ENCODE measurements at regions not wholly inside any gene's neighbourhood (a gene's known extent, or its start where the extent isn't known, plus 50 kb on each side); places are given as distances from the start of the nearest gene placed in this dataset.
"Not testable (repeated sequence)": the region's sequence is repeated elsewhere in the genome, so short reads cannot be mapped to it uniquely, and the experiment has no call there.

- DNase-seq (ENCODE audit: low read depth in 1 of 2, low spot score in 1 of 2), result no peak
These were observed 129.1 kb downstream of the TNFRSF21 start for GRCh38 chr6:47180633-47181032.

DNA sequence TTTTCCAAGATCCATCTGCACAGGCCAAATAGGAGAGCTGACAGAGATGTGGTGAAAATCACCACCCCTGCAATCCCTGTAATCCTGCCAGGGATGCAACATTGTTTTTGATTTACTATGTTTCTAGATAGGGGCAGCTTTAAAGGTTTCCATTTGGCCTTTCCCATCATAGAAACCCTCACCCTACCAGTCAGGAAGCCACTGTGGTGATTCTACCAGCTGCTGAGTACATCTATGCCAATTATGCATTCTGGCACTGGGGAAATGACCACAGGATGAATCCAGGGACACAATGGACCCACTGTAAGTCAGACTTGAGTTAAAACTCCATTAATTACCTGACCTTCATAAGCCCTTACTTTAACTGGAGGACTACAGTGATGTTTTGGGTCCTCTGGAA lies 130.4 kb downstream of the TNFRSF21 start:
- no peak for DNase-seq (ENCODE audit: low read depth in 1 of 2, low spot score in 1 of 2)

DNA sequence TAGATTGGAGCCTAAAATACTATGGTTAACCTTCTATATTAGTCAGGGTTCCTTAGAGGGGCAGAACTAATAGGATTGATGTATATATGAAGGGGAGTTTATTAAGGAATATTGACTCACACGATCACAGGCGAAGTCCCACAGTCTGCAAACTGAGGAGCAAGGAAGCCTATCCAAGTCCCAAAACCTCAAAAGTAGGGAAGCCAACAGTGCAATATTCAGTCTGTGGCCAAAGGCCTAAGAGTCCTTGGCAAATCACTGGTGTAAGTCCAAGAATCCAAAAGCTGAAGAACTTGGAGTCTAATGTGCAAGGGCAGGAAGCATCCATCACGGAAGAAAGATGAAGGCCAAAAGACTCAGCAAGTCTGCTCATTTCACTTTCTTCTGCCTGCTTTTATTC lies 133.5 kb upstream of the ADGRF1 start:
- DNase-seq (ENCODE audit: low read depth in 1 of 2, low spot score in 1 of 2), result no peak

DNA sequence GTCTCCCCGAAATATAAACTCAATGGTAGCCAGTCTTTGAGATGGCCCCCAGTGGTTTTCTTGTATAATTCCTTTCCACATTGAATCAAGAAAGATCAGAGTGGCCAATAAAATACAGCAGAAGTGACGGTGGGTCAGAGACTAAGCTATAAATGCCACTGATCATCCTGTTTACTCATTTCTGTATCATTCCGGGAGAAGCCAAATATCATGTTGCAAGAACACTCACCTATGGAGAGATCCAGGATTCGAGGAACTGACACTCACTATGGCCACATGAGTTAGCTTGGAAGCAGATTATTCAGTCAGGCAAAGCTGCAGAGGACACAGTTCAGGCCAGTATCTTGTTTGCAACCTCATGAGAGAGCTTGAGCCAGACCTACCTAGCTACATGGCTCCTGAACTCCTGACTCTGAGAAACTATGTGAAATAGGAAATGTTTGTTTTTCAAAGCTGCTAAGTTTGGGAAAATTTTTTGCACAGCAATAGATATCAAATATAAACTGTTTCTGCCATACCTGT lies 132.4 kb upstream of the ADGRF1 start:
- no peak for DNase-seq (ENCODE audit: low read depth in 1 of 2, low spot score in 1 of 2)

DNA sequence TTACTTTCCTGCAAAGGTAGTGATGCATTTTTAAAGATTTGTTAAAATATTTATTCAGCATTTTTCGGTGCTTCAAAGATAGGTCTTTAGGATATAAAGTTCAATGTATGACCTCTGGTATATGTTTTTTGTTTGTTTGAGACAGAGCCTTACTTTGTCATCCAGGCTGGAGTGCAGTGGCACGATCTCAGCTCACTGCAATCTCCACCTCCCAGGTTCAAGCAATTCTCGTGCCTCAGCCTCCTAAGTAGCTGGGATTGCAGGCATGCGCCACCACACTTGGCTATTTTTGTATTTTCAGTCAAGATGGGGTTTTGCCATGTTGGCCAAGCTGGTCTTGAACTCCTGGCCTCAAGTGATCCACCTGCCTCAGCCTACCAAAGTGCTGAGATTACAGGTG lies 131.9 kb upstream of the ADGRF1 start:
- DNase-seq (ENCODE audit: low read depth in 1 of 2, low spot score in 1 of 2), result not testable (repeated sequence)

GRCh38 chr6:47173145-47173544 lies 131.0 kb upstream of the ADGRF1 start:
- not testable (repeated sequence) for DNase-seq (ENCODE audit: low read depth in 1 of 2, low spot score in 1 of 2)

- DNase-seq (ENCODE audit: low read depth in 1 of 2, low spot score in 1 of 2), result no peak
These were observed 128.4 kb upstream of the ADGRF1 start for GRCh38 chr6:47170617-47170947.

GRCh38 chr6:47169785-47170616 lies 127.9 kb upstream of the ADGRF1 start:
- no peak for DNase-seq (ENCODE audit: low read depth in 1 of 2, low spot score in 1 of 2)

- no peak for DNase-seq (ENCODE audit: low read depth in 1 of 2, low spot score in 1 of 2)
These were observed 126.0 kb upstream of the ADGRF1 start for GRCh38 chr6:47168180-47168579.

- no peak for DNase-seq (ENCODE audit: low read depth in 1 of 2, low spot score in 1 of 2)
These were observed 123.8 kb upstream of the ADGRF1 start for GRCh38 chr6:47165918-47166317.

- DNase-seq (ENCODE audit: low read depth in 1 of 2, low spot score in 1 of 2), result no peak
These were observed 122.7 kb upstream of the ADGRF1 start for GRCh38 chr6:47164877-47165276.

DNA sequence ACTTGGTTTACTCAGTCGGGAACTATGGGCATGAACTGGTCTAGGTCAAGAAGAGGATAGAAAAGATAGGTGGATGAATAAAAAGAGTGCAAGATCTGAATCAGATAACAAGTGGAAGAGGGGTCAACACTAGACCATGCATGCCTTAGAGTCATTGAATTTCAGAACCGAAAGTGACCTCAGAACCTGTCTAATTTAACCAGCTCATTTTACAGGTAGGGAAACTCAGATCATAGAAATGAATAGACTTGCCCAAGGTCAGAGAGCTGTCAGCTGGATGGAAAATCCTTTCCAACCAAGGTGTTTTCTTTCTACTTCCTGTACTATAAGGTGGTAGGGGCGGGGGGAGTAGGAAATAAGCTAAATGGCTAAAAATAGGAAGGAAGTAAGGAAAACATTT lies 121.4 kb upstream of the ADGRF1 start:
- no peak for DNase-seq (ENCODE audit: low read depth in 1 of 2, low spot score in 1 of 2)

DNA sequence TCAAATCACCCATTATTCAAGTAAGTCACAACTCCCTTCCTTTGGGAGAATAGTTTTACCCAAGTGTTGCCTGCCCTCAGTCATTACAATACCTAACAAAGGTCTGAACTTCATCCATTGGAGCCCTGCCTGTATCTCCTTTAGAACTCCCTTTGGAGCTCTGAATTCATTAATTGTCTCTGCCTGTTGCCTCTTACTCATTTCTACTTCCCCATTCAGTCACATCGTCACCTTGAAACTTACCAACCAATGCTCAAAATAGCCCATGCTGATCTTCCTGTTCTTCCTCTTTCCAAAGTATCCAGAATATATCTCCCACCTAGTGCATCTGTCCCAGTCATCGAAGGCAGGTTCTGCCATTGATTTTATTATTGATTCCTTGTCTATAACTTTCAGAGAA lies 120.7 kb upstream of the ADGRF1 start:
- no peak for DNase-seq (ENCODE audit: low read depth in 1 of 2, low spot score in 1 of 2)

- no peak for DNase-seq (ENCODE audit: low read depth in 1 of 2, low spot score in 1 of 2)
These were observed 120.1 kb upstream of the ADGRF1 start for GRCh38 chr6:47162231-47162630.

- DNase-seq (ENCODE audit: low read depth in 1 of 2, low spot score in 1 of 2), result no peak
These were observed 119.1 kb upstream of the ADGRF1 start for GRCh38 chr6:47161176-47161687.

DNA sequence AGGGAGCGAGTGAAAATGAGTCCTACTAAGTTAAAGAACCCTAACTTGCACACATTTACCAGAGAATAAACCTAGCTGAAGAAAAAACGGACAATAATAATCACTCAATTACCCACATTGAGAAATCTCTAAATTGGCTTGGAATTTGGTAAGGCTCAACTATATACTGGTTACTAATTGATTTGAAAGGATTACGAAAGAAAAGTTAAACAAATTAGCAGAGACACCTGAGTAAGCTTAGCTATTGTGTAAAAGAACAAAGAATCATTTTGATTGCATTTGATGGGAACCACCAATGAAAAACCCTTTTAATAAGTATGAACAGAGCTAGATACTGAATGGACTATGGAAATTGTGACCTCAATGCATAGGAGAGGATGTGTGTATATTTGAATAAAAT lies 118.6 kb upstream of the ADGRF1 start:
- no peak for DNase-seq (ENCODE audit: low read depth in 1 of 2, low spot score in 1 of 2)

DNA sequence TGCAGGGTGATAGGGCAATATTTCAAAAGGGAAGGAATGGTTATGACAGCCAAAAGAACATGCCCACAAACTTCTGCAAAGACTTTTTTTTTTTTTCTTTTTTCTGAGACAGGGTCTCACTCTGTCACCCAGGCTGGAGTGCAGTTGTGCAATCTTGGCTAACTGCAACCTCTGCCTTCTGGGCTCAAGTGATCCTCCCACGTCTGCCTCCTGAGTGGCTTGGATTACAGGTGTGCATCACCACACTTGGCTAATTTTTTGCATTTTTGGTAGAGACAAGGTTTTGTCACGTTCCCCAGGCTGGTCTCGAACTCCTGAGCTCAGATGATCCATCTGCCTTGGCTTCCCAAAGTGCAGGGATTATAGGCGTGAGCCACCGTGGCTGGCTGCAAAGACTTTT lies 117.6 kb upstream of the ADGRF1 start:
- no peak for DNase-seq (ENCODE audit: low read depth in 1 of 2, low spot score in 1 of 2)

DNA sequence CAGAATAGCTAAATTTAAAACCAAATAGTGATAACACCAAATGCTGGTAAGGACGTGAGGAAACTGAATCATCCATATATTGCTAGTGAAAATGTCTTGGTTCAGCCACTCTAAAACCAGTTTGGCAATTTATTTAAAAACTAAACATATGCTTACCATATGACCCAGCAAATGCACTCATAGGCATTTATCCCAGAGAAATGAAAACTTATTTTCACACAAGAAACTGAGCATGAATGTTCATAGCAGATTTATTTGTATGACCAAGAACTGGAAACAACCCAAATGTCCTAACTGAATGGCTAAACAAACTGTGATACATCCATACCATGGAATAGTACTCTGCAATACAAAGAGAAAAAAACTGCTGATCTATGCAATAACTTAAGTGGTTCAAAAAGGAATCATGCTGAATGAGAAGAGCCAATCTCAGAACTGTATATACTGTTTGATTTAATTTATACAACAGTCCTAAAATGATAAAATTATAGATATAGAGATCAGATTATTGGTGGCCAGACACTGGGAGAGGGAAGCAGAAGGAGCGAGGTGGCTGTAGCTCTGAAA lies 115.6 kb upstream of the ADGRF1 start:
- DNase-seq (ENCODE audit: low read depth in 1 of 2, low spot score in 1 of 2), result no peak

- no peak for DNase-seq (ENCODE audit: low read depth in 1 of 2, low spot score in 1 of 2)
These were observed 114.9 kb upstream of the ADGRF1 start for GRCh38 chr6:47157063-47157462.

GRCh38 chr6:47156196-47156595 lies 114.1 kb upstream of the ADGRF1 start:
- DNase-seq (ENCODE audit: low read depth in 1 of 2, low spot score in 1 of 2), result no peak

DNA sequence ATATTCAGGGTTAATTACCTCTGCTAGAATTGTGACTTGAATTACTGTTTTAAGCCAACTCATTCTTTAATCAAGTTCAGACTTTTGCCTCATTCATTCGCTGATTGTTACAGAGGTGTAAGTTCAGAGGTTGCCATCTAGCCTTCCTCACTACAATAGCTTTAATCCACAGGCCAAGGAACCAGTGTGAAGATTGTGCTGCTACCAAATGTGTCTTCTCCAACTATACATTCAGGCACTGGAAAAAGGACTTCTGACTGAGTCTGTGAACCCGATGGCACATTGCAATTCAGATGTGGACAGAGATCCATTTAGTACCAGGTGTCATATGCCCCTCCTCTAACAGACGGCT lies 111.2 kb upstream of the ADGRF1 start:
- DNase-seq (ENCODE audit: low read depth in 1 of 2, low spot score in 1 of 2), result no peak

DNA sequence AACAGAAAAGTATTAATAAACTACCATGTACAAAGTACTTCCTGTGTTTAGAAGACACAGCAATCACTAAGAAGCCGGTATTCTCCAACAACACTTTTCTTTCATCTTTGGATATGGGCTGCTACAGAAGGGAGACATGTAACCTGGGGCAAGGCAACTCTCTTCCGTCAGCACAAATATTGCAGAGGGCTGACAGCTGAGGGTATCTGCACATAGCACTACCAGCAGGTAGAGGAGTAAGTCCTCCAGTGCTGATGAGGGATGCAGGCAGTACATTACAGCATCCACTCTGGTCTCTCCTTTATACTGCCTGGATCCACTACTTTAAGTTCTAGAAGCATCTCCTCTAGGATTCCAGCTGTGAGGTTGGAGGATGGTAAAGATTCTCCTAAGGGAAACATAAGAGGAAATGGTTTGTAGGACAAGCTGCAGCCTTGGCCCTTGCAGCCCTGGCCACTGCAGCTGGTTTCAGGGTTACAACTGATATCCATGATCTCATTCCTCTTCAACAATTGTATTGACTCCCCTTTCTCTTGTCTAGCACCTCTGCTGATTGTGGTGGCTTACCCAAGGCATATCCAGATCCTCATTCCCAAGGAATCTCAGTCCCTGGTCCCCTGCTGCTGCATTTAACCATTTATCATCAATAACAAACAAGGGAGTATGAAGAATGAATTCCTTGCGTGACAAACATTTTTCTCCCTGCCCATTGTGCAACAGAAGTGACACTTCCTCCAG lies 110.7 kb upstream of the ADGRF1 start:
- DNase-seq (ENCODE audit: low read depth in 1 of 2, low spot score in 1 of 2), result no peak

All from activated CD4-positive, alpha-beta T cell treated with anti-CD3 and anti-CD28 coated beads, Interleukin-2, amount 50 U/mL, for 24 hours (primary cell).